T-helper 9 cell (primary cell): ENCODE measurements at regions not wholly inside any gene's neighbourhood (a gene's known extent, or its start where the extent isn't known, plus 50 kb on each side); places are given as distances from the start of the nearest gene placed in this dataset.
"Not testable (repeated sequence)": the region's sequence is repeated elsewhere in the genome, so short reads cannot be mapped to it uniquely, and the experiment has no call there.

ENCODE experiments used
- DNase-seq: peaks from one replicate; pipeline ENCODE4 v3.0.0-alpha.2; 2020

DNA sequence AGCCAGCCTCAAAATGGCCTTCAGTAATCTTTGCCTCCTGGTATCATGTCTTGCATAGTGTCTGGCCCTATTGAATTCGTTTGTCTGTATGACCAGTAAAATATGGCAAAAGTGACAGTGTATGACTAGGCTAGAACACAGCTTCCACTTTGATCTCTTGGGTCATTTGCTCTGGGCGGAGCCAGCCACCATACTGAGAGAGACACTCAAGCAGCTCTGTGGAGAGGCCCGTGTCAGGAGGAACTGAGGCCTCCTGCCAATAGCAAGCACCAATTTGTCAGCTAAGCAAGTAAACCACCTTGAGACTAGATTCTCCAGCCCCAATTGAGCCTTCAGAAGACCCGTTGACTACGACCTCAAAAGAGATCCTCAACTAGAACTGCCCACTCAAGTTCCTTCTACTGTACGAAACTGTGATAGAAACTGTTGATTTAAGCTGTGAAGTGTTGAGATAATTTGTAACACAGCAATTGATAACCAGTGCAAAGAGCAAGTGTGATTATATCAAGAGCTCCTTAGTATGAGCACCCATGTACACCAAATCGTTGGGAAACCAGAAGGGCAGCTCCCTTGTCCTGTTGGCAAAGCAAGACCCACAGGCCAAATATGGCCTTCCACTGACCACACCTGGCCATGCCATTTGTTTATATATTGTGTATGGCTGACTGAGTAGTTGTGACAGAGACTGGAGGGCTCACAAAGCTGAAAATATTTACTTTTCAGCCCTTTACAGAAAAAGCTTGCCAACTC lies 52.7 kb upstream of the SERBP1 start:
- no peak for DNase-seq

DNA sequence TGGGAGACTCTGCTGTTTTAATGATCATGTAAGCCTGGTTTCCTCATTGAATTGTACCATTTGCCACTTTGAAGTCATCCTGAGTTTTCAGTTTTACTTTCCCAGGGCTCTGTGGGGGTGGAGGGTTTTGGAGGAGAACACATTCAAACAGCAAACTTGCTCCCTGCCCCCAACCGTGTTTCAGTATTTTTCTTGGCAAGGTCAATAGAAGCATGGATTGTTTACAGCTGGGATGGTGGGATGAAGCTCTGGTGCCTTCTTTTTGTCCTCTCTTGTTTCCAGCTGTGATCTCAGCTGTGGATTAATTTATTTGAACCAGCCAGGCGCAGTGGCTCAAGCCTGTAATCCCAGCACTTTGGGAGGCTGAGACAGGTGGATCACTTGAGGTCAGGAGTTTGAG lies 54.3 kb upstream of the SERBP1 start:
- DNase-seq: no peak

DNA sequence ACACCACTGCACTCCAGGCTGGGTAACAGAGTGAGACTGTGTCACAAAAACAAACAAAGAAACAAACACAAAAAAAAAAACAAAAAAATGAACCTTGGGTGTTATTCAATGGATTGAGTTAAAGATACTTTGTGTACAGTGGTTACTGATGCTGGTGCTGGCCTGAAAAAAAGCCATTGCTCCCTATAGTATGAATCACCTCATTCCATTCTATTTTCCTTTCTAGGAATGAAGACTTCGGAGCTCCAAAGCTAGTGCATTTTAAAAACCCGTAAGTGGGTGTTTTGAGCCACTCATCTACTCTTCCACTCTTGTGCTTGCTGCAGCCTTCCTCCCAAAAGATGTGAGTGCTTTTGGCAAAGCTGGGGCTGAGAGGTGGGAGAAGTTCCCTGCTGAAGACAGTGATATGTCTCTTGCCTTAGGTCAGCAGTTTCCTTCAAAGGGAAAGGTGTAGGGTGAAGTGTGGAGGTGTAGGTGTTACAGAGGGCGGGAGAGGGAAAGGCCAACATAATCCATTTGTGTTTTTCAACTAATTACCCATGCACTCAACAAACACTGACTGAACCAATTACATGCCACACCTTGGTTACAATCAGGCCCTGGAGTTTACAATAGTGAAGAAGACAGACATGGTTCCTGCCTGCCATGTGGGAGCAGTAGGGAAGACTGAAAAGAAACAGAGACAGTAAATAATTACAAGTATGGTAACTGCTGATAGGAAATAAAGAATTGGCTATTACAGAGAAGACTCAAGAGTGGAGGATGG lies 55.0 kb upstream of the SERBP1 start:
- no peak for DNase-seq

DNA sequence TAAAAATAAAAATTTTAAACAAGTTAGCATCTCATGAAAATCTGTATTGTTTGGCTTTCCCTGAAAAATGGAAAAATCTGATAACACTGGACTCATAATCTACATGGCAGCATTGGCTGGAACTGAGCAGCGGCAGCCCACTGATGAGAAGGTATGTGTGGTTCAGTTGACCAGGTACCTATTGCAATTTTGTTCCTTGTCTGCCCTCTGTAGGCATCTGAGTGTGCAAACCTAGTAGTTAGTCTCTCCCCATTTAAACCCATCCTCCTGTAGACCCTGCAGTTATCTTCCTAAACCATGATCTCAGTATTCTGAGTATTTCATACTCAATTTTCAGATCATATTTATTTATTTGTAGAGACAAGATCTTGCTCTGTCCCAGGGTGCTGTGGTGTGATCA lies 59.4 kb upstream of the SERBP1 start:
- DNase-seq: no peak

DNA sequence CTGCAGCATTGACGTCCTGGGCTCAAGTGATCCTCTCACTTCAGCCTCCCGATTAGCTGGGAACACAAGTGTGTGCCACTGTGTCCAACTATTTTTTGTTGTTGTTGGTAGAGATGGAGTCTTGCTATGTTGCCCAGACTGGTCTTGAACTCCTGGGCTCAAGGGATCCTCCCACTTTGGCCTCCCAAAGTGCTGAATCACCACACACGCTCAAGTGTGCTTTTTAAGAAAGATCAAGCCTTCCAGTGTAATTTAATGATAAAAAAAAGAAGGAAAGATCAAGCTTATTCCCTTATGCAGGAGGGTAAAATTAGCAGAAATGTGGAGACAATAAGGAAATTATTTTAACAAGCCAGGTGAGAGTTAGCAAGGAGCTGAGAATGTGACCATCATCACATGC lies 61.1 kb upstream of the SERBP1 start:
- no peak for DNase-seq

DNA sequence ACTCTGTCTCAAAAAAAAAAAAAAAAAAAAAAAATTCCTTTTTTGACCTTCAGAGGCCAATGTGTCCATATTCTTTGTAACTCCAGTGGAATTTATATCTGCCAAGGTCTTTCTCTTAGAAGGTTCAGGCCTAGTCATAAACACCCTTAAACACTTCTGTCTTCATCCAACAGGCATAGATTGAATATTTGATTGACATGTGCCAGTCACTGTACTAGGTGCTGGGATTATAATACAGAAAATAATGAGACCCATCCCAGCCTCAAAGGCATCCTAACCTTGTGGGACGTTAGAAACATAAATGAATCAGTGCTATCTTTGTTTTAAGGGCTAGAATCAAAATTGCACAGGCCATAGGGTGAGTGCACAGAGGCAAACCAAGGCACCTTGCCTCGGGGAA lies 62.9 kb upstream of the SERBP1 start:
- no peak for DNase-seq

DNA sequence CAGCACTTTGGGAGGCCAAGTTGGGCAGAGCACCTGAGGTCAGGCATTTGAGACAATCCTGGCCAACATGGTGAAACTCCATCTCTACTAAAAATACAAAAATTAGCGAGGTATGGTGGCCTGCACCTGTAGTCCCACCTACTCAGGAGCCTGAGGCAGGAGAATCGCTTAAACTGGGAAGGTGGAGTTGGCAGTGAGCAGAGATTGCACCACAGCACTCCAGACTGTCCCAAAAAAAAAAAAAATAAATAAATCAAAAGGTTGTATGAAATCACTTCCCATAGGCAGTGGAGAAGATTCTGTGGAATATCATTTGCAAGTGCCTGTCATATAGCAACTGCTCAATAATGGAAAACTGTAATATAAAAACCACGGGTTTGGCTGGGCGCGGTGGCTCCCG lies 65.1 kb upstream of the SERBP1 start:
- DNase-seq: no peak

DNA sequence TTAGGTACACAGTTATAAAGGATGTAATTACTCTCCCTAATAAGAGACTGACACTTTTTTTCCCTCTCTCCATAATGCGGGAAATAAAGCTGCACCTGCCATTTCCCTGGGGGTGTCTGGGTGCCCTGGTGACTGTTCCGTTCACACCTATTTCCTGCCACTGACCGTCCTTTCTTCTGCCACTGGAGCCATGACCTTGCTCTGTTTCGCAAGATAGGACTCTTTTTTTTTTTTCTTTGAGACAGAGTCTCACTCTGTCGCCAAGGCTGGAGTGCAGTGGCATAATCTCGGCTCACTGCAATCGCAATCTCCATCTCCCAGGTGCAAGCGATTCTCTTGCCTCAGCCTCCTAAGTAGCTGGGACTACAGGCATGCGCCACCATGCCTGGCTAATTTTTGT lies 66.1 kb upstream of the SERBP1 start:
- DNase-seq: no peak

DNA sequence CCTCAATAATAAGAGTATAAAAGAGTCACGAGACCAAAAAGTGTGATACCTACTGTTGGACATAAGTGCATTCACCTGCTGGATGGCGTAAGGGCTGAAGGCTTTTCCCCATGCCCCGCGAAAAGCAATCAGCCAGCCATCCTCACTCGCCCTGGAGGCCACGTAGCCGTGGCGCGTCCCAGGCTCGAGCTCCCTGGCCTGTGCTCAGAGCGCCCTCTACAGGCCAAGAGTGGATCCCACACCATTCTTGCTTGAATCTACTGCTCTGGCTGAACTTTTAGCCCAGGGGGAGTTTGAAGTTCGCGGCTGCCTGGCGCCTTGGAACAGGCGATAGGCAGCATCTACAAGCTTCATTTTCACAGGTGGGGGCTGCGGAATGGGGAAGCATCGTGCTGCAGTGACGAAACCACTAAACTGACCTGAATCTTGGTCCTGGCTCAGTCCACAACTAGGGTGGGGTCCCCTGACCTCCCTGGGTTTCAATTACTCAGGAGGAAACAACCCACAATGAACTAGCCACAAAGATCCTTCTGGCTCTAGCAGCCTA lies 70.3 kb upstream of the SERBP1 start:
- DNase-seq: peak; percentile 80

DNA sequence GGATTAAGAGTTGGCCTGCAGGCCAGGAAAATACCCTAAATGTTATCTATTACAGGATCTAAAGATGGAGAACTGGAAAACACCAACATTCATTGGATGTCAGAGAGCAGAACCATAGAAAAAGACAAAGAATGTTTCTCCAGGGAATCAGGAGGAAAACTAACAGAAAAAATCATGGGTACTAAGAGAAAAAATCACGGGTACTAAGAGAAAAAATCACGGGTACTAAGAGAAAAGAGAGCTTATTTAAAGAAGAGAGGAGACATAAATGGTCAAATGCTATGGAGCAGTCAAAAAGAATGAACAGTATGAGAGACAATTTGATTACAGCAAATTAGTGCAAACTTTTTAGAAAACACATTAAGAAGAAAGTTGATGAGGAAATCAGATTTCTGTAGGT lies 73.8 kb upstream of the SERBP1 start:
- DNase-seq: no peak

DNA sequence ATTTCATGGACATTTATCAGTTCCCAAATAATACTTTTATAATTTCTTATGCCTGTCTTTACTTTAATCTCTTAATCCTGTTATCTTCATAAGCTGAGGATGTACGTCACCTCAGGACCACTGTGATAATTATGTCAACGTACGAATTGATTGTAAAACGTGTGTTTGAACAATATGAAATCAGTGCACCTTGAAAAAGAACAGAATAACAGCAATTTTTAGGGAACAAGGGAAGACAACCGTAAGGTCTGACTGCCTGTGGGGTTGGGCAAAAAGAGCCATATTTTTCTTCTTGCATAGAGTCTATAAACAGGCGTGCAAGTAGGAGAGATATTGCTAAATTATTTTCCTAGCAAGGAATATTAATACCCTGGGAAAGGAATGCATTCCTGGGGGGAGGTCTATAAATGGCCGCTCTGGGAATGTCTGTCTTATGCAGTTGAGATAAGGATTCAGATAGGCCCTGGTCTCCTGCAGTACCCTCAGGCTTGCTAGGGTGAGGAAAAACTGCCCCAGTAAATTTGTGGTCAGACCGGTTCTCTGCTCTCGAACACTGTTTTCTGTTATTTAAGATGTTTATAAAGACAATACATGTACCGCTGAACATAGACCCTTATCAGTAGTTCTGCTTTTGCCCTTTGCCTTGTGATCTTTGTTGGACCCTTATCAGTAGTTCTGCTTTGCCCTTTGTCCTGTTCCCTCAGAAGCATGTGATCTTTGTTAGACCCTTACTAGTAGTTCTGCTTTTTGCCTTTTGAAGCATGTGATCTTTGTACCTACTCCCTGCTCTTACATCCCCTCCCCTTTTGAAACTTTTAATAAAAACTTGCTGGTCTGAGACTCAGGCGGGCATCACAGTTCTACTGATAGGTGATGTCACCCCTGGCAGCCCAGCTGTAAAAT lies 83.4 kb upstream of the SERBP1 start:
- DNase-seq: not testable (repeated sequence)

DNA sequence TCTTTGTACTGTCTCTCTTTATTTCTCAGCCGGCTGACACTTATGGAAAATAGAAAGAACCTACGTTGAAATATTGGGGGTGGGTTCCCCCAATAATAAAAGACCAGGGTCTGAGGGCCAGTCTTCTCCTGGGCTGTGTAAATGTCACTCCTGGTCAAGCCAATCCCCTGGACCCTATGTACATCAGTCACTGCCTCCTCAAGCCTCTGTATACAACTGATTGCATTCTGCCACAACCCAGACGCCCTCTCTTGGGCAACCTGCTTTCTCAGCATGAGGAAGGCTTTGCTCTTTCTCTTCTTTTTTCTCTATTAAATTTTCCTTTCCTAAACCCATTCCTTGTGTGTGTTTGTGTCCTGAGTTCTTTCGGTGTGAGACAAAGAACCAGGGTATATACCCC lies 84.1 kb upstream of the SERBP1 start:
- DNase-seq: no peak

DNA sequence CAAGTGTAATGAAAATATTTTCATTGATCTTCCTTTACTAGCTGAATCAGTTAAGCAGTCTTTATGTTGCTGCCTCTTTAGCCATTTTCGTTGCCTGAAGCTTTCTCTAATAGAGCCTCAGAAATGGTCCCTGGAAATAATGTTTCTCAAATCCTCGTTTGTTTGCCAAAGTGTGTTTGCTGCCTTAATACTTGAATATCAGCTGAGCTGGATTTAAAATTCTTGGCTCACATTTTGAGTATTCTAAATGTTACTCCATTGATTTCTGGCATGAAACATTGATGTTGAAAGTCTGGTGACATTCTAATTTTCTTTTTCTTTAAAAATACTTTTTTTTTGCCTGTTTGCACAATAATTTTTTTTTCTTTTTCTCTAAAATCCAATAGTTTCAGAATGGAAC lies 84.6 kb upstream of the SERBP1 start:
- no peak for DNase-seq

DNA sequence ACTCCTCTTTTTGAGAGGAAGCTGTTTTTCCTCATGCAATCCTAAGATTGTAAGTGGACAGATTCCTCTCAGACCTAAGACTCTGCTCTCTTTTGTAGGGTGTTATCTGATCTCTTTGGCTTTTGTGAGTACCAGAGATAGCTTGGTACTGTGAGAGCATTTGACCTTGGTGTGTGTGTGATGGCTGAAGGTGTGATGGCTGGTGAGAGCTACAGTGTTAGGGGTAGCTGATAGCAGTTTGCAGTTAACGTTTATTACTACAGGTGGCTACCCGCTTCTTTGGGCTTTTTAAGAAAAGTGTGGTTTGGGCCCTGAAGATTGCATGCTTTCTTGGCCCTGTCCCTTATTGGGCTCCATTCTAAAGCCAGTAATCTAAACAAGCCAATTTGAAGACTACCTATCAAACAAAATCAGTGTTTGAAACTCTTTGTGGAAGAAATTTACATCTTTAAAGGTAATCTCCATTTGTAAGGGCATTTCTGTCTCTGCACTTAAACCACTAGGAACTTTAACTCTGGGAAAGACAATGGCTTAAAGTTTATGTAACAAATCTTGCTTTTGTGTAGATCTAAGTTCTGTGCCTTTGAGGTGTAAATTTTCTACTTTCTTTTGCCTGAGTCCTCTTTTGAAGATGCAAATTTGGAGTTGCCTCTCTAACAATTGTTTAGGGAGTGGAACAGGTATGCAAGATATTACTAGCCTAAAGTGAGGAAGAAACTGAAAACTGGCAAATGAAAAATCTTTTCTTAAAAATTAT lies 85.3 kb upstream of the SERBP1 start:
- DNase-seq: no peak

DNA sequence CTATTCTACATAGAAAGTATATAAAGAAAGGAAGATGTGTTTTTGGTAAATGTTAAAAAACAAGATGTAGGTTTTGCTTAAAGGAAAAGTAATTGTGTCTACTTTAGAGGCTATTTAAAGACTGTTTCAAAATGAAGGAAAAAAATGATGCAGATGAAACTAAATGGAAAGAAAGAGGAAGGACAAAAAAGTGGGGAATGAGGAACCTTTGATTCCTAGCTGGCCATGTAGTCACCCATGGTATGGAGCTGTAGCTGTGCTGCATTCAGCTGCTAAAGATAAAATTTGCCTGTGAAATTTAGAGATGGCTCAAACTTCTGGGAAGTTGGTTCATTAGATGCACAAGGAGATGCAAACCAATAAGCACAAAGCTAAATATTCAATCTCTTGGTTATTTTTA lies 86.8 kb upstream of the SERBP1 start:
- DNase-seq: no peak

DNA sequence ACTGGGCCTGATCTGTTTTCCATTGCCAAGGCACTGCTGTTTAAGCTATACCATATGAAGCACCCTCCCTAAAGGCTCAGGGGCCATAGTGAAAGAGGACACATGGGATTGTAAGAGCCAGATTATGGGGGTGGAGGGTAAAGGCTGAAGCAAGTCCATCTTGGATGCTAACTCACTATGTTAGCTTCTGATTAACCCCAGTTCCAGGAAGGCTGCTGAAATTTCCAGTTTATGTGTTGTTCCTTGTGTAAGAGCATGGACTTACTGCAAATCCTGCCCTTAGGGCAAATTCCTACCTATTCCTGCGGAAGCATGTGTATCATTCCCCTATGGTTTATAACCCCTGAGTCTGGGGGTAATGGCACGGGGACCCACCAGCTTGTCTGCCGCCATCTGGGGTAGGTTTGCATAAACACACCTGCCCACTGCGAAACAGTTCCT lies 91.8 kb upstream of the SERBP1 start:
- DNase-seq: no peak

DNA sequence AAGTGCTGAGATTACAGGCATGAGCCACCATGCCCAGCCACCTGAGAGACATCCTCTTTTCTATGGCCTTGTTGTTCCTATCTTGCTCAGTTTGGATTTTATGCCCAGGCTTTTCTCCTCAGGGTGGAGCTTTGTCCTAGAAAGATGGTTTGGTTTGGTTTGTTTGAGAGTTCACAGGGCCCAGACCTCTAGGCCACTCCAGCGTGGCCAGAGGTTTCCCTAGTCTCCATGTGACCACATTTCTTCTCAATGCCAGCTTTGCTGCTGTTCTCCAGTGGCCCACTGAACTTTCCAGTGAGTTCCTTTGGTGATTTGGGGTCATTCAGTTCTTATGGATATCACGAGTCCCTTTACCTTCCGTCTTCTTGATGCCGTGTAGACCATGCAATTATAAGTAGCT lies 92.6 kb upstream of the SERBP1 start:
- DNase-seq: no peak

DNA sequence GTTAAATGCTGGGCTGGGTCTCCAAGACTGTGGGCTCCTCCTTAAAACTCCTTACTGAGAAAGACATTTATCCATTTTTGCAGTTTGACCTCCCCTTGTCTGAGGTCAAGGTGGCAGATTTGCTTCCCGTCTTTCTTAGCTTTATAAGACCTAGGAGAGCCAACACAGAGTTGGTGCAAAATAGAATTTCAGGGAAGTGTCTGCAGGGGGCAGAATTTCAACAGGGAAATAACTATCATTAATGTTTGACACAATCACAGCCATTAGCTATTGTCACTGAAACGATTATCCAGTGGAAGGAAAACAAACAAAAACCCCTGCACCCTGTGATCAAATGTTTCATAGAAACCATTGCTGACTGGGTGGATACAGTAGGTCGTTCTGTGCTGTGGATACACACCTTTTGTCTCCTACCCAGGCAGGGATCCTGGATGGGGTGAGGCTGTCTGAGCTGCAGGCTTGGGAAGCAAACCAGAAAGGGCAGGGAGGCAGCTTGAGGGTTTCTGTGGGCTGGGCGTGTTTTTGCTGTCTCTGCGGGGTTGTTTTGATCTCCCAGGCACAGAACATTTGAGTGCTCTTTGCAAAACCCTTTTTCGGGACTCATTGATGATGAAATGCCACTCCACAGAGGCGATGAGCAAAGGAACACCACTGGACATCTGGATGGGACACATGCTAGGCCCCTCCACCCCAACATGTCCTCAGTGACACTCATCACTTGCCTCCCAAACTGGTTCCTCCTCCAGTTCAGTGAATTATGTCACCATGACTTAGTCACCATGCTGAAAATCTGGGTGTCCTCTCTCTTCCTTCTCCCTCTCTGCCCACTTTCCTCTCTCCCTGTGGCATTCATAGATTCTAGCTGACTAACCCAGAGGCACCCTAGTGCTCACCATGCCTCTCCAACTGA lies 94.2 kb upstream of the SERBP1 start:
- DNase-seq: no peak

DNA sequence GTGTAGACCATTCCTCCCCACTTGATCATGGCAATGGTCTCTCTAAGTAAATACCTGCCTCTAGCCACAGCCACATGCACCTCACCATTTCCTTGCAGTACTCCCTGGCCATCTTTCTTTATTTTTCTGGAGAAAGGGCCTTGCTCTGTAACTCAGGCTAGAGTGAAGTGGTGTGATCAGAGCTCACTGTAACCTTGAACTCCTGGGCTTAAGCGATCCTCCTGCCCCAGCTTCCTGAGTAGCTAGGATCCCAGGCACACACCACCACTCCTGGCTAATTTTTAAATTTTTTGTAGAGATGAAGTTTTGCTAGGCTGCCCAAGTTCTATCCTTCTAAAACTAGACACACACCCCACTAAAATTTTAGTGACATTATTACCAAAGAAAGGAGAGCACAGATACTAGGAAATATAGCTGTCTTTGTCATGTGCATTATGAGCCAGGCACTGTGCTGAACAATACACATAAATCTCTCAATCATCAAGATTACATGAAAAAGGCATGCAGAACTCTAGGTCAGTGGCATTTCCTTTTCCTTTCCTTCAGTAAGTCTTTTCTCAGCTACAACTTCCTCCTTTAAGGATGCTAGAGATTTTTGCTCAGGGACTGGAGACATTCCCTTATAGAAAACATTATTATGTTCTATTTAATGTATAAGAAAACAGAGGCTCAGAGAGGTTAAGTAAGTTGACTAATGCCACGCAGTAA lies 95.0 kb upstream of the SERBP1 start:
- no peak for DNase-seq

DNA sequence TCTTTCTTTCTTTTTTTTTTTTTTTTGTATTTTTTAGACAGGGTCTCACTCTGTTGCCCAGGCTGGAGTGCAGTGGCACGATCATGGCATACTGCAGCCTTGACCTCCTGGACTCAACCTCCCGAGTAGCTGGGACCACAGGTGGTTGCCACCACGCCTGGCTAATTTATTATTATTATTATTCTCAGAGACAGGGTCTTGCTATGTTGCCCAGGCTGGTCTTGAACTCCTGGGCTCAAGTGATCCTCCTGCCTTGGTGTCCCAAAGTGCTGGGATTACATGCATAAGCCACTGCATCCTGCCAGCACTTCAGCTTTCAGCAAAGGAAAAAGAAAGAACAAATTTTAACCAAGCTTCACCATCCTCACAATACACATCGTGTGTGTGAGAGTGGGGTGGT lies 97.9 kb upstream of the SERBP1 start:
- no peak for DNase-seq

DNA sequence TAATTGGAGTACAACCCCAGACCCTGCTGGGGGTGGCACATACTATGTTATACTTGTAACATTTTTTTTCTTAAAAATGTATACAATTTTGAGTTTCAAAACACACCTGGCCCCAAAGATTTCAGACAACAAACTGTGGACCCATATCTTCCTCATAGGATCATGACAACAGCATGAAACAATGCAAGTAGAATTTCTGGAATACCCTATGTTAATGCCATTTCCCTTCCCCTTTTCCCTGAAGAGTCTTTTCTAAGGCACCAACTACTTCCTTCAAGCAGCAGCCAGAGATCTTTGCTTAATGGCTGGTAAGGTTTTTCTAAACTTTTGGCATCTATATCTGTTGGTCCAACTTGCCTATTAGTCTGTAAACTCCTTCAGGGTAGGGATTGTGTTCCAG lies 99.9 kb upstream of the SERBP1 start:
- DNase-seq: no peak
